PC-3 (cell line): ENCODE measurements at regions not wholly inside any gene's neighbourhood (a gene's known extent, or its start where the extent isn't known, plus 50 kb on each side); places are given as distances from the start of the nearest gene placed in this dataset.

ENCODE experiments used
- EZH2 ChIP-seq: fragments of 300-600 bp; sonication (generic); IDR thresholded peaks from one replicate; pipeline ENCODE4 v1.6.1; 2017; ENCODE audit warnings: antibody characterized with exemption, mild to moderate bottlenecking, low read length; ENCODE audit not compliant: unreplicated experiment
- EZH2phosphoT487 ChIP-seq: fragments of 300-600 bp; sonication (generic); IDR thresholded peaks from 2 replicates; pipeline ENCODE4 v1.6.1; 2018; ENCODE audit warnings: mild to moderate bottlenecking, antibody characterized with exemption, low read length, borderline replicate concordance
- TF ChIP-seq, protein P1 (sequence below): fragments of 300-600 bp; sonication (generic); conservative IDR thresholded peaks from 2 replicates; pipeline ENCODE4 v1.5.1; 2017; ENCODE audit warnings: antibody characterized with exemption, low read depth, mild to moderate bottlenecking, low read length

DNA sequence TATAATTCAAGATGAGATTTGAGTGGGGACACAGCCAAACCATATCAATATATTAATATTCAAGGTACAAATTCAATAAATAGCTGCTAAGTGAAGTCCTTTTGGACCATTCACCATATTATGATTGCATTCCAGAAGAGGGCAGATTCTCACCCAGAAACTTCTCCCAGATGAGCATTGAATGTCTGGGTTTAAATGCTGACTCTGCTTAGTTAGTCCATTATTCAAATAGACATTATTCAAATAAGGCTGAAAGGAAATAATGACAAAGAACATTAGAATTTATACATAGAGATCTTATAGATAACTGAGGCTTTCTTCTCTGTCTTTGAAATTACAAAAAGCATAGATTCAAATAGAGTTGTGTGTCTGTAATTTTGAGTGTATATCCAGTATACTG, 579.4 kb upstream of the SLC8A1 start:
- TF ChIP-seq, protein P1, sequence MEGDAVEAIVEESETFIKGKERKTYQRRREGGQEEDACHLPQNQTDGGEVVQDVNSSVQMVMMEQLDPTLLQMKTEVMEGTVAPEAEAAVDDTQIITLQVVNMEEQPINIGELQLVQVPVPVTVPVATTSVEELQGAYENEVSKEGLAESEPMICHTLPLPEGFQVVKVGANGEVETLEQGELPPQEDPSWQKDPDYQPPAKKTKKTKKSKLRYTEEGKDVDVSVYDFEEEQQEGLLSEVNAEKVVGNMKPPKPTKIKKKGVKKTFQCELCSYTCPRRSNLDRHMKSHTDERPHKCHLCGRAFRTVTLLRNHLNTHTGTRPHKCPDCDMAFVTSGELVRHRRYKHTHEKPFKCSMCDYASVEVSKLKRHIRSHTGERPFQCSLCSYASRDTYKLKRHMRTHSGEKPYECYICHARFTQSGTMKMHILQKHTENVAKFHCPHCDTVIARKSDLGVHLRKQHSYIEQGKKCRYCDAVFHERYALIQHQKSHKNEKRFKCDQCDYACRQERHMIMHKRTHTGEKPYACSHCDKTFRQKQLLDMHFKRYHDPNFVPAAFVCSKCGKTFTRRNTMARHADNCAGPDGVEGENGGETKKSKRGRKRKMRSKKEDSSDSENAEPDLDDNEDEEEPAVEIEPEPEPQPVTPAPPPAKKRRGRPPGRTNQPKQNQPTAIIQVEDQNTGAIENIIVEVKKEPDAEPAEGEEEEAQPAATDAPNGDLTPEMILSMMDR = no peak
- TF ChIP-seq EZH2phosphoT487 = no peak
- no peak for TF ChIP-seq EZH2
